Suppressor macrophage treated with lipopolysaccharide for 1 hour (primary cell): ENCODE measurements at regions not wholly inside any gene's neighbourhood (a gene's known extent, or its start where the extent isn't known, plus 50 kb on each side); places are given as distances from the start of the nearest gene placed in this dataset.
"Not testable (repeated sequence)": the region's sequence is repeated elsewhere in the genome, so short reads cannot be mapped to it uniquely, and the experiment has no call there.

Experiments used
- DNase-seq, 3 donors: peaks; one replicate each; pipeline ENCODE4 v3.0.0-alpha.2; 2020 to 2022

DNA sequence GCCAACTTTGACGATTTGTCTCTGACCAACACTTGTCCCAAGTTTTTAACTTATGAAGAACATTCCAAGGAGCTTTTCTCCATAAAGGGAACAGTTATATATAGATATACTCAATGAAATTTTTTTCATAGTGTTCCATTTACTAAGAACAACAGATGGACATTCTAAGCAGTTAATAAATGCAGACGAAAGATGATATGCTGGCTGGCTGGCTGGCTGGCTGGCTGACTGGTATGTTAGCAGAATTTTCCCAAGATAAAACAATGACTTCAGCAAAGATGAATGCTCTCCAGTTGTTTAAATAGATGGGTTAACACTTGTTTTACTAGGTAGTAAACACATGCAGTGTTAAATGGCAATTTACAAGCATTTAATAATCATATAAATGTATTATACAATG is 62.2 kb downstream of the SPANXN3 start:
- no peak for DNase-seq

GRCh38 chrX:143437439-143437838 is 79.8 kb downstream of the SPANXN3 start:
- peak; percentile 12 to 25 (median 24) for DNase-seq

DNA sequence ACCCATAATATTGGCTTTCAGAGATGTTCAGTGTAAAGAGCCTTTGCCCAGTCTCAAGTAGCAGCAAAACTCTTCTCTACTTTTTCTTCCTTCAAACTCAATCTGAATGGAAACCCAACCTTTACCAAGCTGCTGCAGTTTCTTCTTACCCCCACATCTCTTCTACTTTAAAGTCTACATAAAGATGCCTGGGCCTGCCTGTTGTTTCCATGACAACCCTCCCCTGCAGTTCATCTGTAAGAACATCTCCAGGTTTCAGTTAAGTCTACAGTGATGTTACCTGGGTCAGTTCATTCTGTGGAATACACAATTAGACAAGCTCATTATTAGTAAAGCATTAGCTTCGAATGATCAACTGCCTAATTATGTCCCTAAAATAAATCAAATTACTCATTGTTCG is 81.4 kb downstream of the SPANXN3 start:
- DNase-seq, result no peak

GRCh38 chrX:143429811-143430210 is 87.5 kb downstream of the SPANXN3 start:
- no peak for DNase-seq

DNA sequence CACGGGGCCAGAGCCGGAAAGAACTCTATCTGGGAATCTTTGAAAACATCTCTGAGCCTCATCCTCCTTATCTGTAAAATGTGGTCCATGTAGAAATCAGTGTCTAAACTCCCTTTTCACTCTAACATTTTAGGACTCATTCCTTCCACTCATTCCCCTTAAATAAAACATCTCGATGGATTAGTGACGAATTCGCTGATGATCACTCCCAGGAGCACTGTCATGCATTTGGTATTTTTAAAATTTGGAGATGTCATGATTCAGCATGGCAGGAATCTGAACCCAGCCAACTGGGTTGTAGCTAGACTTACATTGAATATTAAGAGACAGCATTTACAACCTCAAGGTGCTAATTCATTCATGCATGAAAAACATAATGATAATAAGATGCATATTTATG is 88.1 kb downstream of the SPANXN3 start:
- no peak for DNase-seq

- no peak for DNase-seq
These were observed 116.1 kb downstream of the SPANXN3 start for GRCh38 chrX:143401160-143401559.

DNA sequence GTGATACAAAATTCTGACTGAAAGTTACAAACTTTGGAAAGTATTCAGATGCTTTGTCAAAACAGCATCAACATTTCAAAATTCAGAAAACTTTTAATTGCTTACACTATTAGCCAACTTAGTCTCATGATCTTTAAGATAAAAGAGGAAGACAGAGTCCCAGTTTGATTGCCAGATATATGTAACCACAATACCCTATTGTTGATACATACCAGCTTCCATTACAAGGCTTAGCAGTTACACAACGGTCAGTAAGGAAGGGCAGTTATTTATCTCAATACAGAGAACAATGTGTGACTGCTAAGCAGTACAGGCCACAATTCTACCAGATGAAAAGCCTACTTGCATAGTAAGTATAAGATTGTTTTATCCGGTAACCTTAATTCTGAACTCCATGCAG is 138.4 kb downstream of the SPANXN3 start:
- DNase-seq, result no peak

DNA sequence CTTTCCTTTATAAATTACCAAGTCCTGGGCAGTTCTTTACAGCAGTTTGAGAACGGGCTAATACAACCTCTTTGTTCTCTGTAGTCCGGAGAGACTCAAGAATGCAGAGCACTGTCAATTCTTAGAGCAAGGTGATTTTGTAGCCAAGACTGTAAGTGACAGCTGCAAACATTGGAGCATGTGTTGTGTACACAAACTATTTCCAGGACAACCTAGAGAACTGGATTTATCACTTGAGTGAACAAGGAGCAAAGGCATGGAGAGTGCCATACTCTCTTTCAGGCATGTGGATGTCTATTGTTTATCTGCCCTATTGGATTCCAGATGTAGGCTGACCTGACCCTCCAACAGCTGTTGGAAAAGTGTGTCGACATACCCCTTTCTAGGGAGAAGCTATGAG is 153.9 kb downstream of the SPANXN3 start:
- DNase-seq, result no peak

DNA sequence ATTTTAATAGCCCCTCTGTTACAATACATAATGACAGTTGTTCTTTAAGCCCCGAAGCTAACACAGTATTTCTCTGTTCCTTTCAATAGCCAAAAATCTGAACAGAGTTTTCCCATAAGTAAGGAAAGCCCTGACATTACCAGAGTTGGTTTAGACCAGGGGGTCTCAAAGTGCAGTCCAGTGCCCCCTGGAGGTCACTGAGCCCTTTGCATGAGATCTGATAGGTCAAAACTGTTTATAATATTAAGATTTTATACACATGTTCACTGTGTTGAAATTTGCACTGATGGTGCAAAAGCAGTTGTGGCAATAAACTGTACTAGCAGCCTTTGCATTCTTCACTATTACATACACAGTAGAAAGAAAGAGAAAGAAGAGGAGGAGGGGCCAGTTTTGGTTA is 177.1 kb downstream of the SPANXN3 start:
- no peak for DNase-seq

- DNase-seq, result no peak
These were observed 181.0 kb downstream of the SPANXN3 start for GRCh38 chrX:143336261-143336660.

GRCh38 chrX:143319526-143319925 is 197.7 kb downstream of the SPANXN3 start:
- no peak for DNase-seq

GRCh38 chrX:143318857-143319256 is 198.4 kb downstream of the SPANXN3 start:
- not testable (repeated sequence) for DNase-seq

GRCh38 chrX:143306991-143307937 is 210.0 kb downstream of the SPANXN3 start:
- DNase-seq, result no peak

- DNase-seq, result no peak
These were observed 212.8 kb downstream of the SPANXN3 start for GRCh38 chrX:143304518-143304917.

GRCh38 chrX:143304025-143304424 is 213.2 kb downstream of the SPANXN3 start:
- DNase-seq, result no peak

GRCh38 chrX:143298663-143299241 is 218.5 kb downstream of the SPANXN3 start:
- no peak for DNase-seq

DNA sequence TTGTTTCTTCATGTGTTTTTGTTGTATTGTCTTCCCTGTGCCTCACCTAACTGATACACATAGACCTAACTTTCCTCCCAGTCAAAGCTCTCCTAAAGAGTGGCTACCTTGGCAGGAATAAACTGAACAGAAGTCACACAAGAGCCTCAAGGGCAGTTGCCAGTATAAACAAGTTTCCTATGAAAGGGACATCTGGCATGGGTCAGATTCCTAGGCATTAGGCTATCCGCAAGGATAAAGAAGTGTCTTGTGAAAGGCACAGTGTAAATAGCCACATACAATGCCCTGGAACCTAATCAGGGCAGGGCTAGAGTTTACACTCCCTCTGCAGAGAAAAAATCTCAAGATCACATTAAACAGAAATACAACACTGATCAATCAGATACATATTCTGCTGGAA is 220.8 kb downstream of the SPANXN3 start:
- no peak for DNase-seq

DNA sequence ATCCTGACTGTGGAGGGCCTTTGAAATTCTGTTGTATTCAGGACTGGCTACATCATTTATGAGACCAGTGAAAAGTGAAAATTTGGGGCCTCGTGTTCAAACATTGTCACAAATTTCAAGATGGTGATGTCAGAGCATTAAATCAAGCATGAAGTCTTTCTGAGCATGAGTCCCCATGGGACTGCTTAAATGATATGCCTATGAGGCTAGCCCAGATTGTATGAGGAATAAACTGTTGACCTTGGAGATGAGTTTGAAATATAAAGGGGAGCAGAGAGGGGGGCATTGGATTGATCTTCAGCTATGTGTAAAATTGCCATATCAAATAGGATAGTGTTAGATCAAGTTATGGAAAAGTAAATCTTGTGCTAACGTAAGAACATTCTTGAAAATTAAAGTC is 230.0 kb downstream of the SPANXN3 start:
- DNase-seq, result no peak

DNA sequence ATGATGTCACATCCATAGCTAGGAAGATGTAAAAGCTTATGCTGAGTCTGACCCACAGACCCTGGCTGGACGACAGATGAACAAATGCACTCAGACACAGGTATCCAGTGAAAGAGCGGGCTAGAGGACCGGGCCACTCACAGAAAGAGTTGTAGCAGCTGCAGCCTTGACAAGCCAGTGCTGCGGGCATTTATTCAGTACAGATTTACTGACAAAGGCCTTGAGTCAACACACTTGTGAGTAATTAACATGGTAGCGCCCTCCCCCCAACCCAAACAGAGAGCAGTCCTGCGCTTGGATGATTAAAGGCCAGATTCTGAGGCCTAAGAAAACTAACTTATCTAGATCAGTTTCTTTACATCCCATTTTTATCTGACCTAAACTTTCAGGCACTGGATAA is 244.6 kb downstream of the SPANXN4 start:
- no peak for DNase-seq

DNA sequence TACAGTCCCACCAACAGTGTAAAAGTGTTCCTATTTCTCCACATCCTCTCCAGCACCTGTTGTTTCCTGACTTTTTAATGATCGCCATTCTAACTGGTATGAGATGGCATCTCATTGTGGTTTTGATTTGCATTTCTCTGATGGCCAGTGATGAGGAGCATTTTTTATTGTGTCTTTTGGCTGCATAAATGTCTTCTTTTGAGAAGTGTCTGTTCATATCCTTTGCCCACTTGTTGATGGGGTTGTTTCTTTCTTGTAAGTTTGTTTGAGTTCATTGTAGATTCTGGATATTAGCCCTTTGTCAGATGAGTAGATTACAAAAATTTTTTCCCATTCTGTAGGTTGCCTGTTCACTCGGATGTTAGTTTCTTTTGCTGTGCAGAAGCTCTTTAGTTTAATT is 218.9 kb downstream of the SPANXN4 start:
- DNase-seq, result not testable (repeated sequence)

DNA sequence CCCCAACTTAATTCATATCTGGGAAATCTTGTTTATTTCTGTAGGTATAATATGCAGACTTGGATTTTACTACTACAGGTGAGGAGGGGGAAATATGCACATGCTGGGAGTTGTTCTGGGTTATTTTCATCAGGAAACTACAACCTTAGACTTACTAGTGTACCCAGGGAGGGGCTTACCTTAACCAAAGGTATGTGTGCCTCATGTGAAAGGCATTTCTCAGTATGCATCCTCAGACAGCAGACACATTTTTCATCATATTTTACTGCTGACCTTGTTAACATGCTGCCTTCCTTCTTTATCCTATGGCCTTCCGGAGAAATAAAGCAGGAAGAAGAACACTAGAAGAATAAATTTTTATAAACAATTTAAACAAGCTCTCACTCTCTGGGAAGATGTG is 214.9 kb downstream of the SPANXN4 start:
- DNase-seq, result no peak

DNA sequence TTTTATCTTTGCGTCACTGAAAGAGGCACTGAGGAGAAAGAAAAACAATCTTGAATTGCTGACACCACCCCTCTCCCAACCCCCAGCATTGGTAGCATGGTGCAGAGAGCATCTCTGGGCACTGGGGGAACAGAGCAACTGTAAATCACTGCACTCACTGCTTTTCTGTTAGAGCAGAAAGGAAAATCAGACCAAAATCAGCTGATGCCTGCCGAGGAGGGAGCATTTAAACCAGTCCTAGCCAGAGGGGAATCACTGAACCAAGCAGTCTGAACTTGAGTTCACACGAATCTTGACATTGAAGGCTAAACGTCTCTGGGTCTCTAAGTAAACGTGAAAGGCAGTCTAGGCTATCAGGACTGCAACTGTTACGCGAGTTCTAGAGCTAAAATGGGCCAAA is 205.8 kb downstream of the SPANXN4 start:
- DNase-seq, result no peak

GRCh38 chrX:143228600-143228999 is 202.9 kb downstream of the SPANXN4 start:
- DNase-seq, result not testable (repeated sequence)

DNA sequence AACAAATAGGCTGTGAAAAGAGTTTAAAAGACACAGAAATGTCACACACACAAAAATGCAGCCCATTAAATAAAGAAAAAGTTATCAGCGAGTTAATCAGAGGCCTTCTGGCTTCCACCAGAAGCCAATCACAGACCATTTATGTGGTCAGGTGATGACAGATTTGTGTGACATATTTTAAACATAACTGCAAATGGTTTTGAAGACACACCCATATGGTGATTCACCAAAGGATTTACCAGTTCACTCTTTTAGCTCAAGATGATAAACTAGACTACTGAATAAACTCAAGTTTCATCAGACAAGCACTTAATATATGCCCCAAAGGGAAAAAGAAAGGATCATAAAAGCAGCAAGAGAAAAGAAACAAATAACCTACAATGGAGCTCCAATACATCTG is 181.2 kb downstream of the SPANXN4 start:
- DNase-seq, result no peak

DNA sequence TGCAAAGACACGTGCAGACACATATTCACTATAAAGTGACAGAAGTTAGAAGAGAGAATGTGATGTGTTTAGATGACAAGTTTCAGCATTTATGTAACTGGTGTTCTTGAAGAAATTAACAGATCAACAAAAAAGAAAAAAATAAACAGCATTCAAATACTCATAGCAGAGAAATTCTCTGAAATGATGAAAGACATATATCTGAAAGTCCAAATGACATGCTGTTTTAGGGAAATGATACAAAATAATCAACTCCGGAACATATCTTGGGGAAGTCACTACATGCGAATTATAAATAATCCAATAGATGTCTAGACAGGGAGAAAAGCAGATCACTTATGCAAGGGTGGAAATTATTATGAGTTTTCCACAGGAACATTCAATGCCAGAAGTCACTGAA is 146.0 kb downstream of the SPANXN4 start:
- DNase-seq, result no peak
